MCF 10A (cell line): ENCODE measurements at regions not wholly inside any gene's neighbourhood (a gene's known extent, or its start where the extent isn't known, plus 50 kb on each side); places are given as distances from the start of the nearest gene placed in this dataset.
A peak's percentile ranks its signal among the peaks of the same experiment; 100 is the strongest.
"Not testable (repeated sequence)": the region's sequence is repeated elsewhere in the genome, so short reads cannot be mapped to it uniquely, and the experiment has no call there.

Experiments used
- BruUV-seq: library from RNA; stranded (reverse); fragments of 400-500 nt; replicated peaks from 2 replicates; lab custom pipeline; 2021; lab: Mats Ljungman, UMichigan
- CTCF ChIA-PET: fragments of 300-600 bp; sonication (Branson Sonifier 250); formaldehyde crosslinking; extraction: SDS; loops from one replicate; lab custom pipeline; 2021; ENCODE audit warnings: antibody characterized with exemption, inconsistent platforms; lab: Yijun Ruan, JAX
- POLR2A ChIA-PET: fragments of 300-600, 350-650 bp; sonication (Branson Sonifier 250); formaldehyde crosslinking; extraction: SDS; loops from one replicate; lab custom pipeline; 2020; ENCODE audit warnings: antibody characterized with exemption, inconsistent platforms; lab: Yijun Ruan, JAX
- DNase-seq: peaks from one replicate; pipeline ENCODE4 v3.0.0-alpha.2; 2018; ENCODE audit not compliant: unreplicated experiment
- H3K27ac Mint-ChIP-seq: one replicate; pipeline ENCODE4 v1.8.0; 2022; ENCODE audit warnings: mild to moderate bottlenecking, low read depth, mixed read lengths; ENCODE audit not compliant: unreplicated experiment
- H3K27me3 Mint-ChIP-seq: one replicate; pipeline ENCODE4 v1.8.0; 2022; ENCODE audit warnings: mixed read lengths; ENCODE audit not compliant: insufficient read depth, unreplicated experiment
- H3K36me3 Mint-ChIP-seq: one replicate; pipeline ENCODE4 v1.8.0; 2022; ENCODE audit warnings: mild to moderate bottlenecking, moderate library complexity, mixed read lengths; ENCODE audit not compliant: insufficient read depth, unreplicated experiment
- H3K4me1 Mint-ChIP-seq: one replicate; pipeline ENCODE4 v1.8.0; 2022; ENCODE audit warnings: mixed read lengths; ENCODE audit not compliant: insufficient read depth, unreplicated experiment
- H3K4me3 Mint-ChIP-seq: one replicate; pipeline ENCODE4 v1.8.0; 2022; ENCODE audit warnings: mild to moderate bottlenecking, moderate library complexity, mixed read lengths; ENCODE audit not compliant: unreplicated experiment
- H3K9me3 Mint-ChIP-seq: one replicate; pipeline ENCODE4 v1.8.0; 2022; ENCODE audit warnings: mixed read lengths; ENCODE audit not compliant: unreplicated experiment
- intact Hi-C: fragments of 100-400 bp; cut with micrococcal nuclease; formaldehyde crosslinking; loops from 2 replicates; pipeline ENCODE4 v1.14.1; 2022
- TF ChIP-seq, protein P1 (sequence below): fragments of 200-600 bp; IDR thresholded peaks from one replicate; pipeline ENCODE4 v1.8.0; 2022; ENCODE audit warnings: antibody characterized with exemption, mild to moderate bottlenecking; ENCODE audit not compliant: unreplicated experiment

DNA sequence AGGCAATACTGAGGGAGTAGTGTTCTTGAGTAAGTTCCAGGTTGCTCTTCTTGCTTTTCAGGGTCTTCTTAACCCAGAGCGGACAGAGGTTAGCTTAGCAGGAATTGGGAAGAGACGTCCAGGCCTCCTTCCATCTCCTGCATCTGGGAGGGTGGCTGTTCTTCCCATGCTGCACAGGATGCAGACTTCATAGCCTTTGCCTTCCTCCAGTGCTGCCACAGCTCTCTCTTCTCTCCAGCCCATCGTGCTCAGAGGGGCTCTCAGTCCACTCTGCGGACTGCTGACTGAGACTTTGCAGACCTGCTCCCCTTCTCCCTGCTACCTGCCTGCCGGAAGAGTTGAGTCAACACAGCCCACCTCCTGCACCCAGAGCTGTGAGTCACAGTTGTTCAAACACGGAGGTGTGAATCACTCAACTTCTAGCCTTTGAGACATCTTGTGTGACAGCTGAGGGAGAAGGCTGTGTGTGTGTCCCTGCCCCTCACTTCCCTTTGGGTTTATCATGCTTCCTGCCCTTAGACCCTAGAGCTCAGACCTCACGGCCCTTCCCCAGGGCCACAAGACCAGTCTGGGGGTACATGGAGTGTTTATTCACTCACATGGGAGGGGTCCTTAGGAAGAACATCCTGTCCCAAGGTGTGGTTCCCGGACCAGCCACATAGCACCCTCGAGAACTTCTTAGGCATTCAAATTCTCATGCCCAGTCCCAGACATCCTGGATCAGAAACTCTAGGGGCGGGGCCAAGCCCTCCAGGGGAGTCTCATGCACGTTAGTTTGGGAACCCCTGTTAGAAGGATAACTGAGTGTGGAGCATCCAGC lies 158.3 kb upstream of the CACNA1E start:
- intact Hi-C loops: no loop called here
- TF ChIP-seq, protein P1, sequence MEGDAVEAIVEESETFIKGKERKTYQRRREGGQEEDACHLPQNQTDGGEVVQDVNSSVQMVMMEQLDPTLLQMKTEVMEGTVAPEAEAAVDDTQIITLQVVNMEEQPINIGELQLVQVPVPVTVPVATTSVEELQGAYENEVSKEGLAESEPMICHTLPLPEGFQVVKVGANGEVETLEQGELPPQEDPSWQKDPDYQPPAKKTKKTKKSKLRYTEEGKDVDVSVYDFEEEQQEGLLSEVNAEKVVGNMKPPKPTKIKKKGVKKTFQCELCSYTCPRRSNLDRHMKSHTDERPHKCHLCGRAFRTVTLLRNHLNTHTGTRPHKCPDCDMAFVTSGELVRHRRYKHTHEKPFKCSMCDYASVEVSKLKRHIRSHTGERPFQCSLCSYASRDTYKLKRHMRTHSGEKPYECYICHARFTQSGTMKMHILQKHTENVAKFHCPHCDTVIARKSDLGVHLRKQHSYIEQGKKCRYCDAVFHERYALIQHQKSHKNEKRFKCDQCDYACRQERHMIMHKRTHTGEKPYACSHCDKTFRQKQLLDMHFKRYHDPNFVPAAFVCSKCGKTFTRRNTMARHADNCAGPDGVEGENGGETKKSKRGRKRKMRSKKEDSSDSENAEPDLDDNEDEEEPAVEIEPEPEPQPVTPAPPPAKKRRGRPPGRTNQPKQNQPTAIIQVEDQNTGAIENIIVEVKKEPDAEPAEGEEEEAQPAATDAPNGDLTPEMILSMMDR: no peak
- POLR2A ChIA-PET: interaction anchor here (0.6 kb wide), 1 partner anchor 796 kb away, joined by 3 read pairs; no protein-coding TSS in a partner anchor
- CTCF ChIA-PET: no interaction called here
- Mint-ChIP-seq H3K27ac (no peak overlapping the region), H3K4me1 (peaks cover 11% of the 10 kb centered on the region), H3K9me3 (peaks cover 9% of the 10 kb centered on the region), H3K27me3 (peaks cover under 1% of the 10 kb centered on the region), H3K36me3 (peaks cover 7% of the 10 kb centered on the region), H3K4me3 (no peak overlapping the region)
- no TSS peak for BruUV-seq
- peak; percentile 90 for DNase-seq

DNA sequence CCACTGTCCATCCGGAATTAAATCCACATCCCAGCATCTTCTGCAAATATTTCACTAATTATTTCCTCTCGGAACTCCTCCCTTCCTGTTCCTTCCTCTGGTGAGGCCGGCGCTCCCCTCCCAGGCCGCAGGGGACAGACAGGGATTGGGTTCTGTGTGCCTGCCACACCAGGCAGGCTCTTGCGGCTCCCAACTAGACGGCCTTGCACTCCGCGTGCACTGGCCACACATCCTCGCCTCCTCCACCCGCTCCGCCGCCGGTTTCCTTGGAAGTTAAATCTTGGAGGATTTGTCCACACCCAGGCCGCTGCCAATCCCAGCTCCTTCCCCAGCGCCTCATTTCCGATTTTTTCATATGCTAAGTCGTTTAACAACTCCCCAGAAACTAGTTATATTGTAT lies 157.6 kb upstream of the CACNA1E start:
- H3K36me3 Mint-ChIP-seq, H3K4me3 Mint-ChIP-seq, intact Hi-C loops, H3K9me3 Mint-ChIP-seq, H3K27ac Mint-ChIP-seq, DNase-seq, BruUV-seq, H3K27me3 Mint-ChIP-seq, CTCF ChIA-PET: not testable (repeated sequence)
- POLR2A ChIA-PET: interaction anchor here (0.6 kb wide), 1 partner anchor 797 kb away, joined by 3 read pairs; no protein-coding TSS in a partner anchor
- H3K4me1 Mint-ChIP-seq: peaks cover 11% of the 10 kb centered on the region

DNA sequence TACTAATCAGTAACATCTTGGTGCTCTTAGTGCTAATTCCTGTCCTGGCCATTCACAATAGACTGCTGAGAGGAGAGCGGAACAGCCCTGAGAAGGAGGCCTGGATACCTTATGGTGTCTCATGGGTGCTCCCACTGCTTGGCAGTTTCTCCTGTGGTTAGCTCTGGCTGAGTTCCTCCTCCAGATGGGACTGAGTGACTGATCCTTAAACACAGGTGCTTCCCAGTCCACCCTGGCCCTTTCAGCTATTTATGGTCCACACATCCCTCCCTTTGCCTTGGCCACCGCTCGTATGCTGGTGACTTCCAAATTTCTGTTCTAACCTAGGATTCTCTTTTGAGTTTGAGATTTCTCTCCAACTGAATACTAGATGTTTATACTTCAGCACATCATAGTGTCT lies 157.0 kb upstream of the CACNA1E start:
- TF ChIP-seq, protein P1: no peak
- POLR2A ChIA-PET: no interaction called here

DNA sequence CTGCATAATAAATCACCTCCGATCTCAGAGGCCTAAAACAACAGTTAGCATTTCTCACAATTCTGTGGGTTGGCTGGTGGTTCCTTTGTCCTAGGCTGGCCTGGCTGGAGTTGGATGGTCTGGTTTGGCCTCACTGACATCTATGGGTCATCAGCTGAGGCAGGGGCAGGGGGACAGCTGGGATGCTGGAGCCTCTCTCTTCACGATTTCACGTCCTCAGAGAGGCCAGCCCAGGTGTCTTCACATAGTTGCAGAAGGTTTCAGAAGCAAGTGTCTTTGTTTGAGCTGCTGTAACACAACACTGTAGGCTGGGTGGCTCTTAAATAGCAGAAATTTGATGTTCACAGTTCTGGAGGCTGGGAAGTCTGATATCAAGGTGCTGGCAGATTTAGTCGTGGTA lies 155.5 kb upstream of the CACNA1E start:
- ChIA-PET POLR2A (no interaction called here), CTCF (interaction anchor here (0.6 to 1.0 kb wide), 2 partner anchors 8 to 86 kb away, joined by 3 to 5 read pairs; no protein-coding TSS in a partner anchor)
- intact Hi-C loops: no loop called here
- Mint-ChIP-seq H3K4me1 (peaks cover 11% of the 10 kb centered on the region), H3K27ac (no peak overlapping the region), H3K36me3 (no peaks in the 10 kb centered on the region), H3K9me3 (peaks cover 9% of the 10 kb centered on the region), H3K27me3 (no peaks in the 10 kb centered on the region), H3K4me3 (no peak overlapping the region)
- TF ChIP-seq, protein P1: no peak
- no peak for DNase-seq
- BruUV-seq: no TSS peak

More for the DNA sequence above, 157.0 kb upstream of the CACNA1E start:
- Mint-ChIP-seq H3K4me1 (peaks cover 11% of the 10 kb centered on the region), H3K4me3 (no peak overlapping the region), H3K9me3 (peaks cover 9% of the 10 kb centered on the region), H3K27me3 (no peaks in the 10 kb centered on the region), H3K27ac (no peak overlapping the region), H3K36me3 (no peaks in the 10 kb centered on the region)
- no peak for DNase-seq
- CTCF ChIA-PET: no interaction called here
- intact Hi-C loops: no loop called here
- BruUV-seq: no TSS peak
